ENCODE measurements at regions not wholly inside any gene's neighbourhood (a gene's known extent, or its start where the extent isn't known, plus 50 kb on each side); places are given as distances from the start of the nearest gene placed in this dataset.
"Not testable (repeated sequence)": the region's sequence is repeated elsewhere in the genome, so short reads cannot be mapped to it uniquely, and the experiment has no call there.

DNA sequence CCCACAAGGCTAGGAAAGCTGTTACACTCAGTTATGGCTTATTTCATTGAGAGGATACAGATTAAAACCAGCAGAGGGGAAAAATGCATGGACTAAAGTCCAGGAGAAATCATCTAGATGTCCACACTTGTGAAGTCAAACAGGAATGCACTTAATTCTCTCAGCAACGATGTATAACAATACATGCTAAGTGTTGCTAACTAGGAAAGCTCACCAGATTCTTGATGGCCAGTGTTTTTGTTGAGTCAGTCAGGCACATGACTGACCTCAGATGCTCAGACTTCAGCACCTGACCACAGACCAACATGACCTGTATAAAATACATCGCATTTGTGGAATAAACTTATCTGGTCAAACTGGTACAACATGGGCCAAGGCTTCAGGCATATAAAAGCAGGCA, 470.2 kb upstream of the PRR20A start:
- ATAC-seq (no peak), DNase-seq (ENCODE audit: missing footprints) (no peak)
- intact Hi-C loops (cut with DNase I), result no loop called here

DNA sequence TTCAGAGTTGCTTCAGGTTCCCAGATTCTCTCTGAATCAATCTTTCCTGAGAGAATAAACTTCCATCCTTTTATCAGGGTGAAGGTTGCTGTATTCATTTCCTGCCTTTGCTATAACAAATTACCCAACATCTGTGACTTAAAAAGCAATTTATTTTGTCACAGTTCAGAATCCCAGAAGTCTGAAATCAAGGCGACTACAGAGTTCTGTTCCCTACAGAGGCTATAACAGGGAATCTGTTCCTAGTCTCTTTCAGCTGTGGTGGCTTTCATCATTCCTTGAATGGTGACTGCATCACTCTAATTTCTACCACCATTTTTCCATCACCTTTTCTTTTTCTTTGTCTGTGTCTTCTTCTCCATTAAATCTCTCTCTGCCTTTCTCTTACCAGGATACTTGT, 459.3 kb upstream of the PRR20A start:
- DNase-seq (ENCODE audit: missing footprints) (no peak), ATAC-seq (no peak)
- intact Hi-C loops (cut with DNase I), result no loop called here

- intact Hi-C loops (cut with DNase I), result no loop called here
- ATAC-seq, result no peak
These were observed 453.6 kb upstream of the PRR20A start for GRCh38 chr13:56687131-56687530.

DNA sequence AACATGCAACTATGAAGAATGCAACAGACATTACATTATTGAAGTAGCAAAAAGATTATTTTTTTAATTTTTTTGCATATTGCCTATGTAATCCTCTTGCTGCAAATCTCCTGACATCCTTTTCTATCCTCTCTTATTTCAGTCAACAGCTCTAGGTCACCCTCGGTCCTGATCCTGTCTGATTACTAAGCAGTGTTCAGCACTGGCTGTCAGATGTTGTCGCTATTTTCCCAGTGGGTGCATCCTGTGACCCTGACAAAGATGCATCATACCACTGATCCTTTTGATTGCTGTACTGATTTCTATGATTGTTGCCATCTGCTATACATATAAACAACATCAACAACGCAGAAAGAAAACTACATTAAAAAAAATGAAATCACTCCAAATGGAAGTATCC, 443.7 kb upstream of the PRR20A start:
- intact Hi-C loops (cut with DNase I), result no loop called here
- no peak for ATAC-seq

More at GRCh38 chr13:56687131-56687530, 453.6 kb upstream of the PRR20A start:
- no peak for DNase-seq (ENCODE audit: missing footprints)

GRCh38 chr13:56700324-56700723, 440.4 kb upstream of the PRR20A start:
- DNase-seq (ENCODE audit: missing footprints), result no peak
- intact Hi-C loops (cut with DNase I), result no loop called here
- ATAC-seq, result no peak

More for the DNA sequence above, 443.7 kb upstream of the PRR20A start:
- DNase-seq (ENCODE audit: missing footprints), result no peak

DNA sequence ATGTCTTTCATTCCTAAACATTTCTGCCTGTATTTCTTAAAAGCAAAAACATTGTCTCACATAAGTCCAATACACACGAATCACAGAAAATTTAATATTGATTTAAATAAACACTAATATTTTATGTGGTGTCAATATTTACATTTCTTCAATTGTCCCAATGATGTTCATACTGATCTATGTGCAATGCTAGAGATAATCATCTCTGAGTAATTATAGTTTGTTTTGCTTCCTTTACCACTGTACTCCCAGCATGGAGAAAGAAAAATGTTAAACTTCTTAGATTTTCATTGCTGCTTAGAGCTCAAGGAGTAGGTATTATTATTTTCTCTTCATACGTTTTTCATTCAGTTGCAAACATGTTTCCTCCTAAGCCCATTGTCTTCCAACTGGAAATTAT, 434.2 kb upstream of the PRR20A start:
- no peak for DNase-seq (ENCODE audit: missing footprints)
- ATAC-seq, result no peak
- intact Hi-C loops (cut with DNase I), result no loop called here

GRCh38 chr13:56713656-56714055, 427.1 kb upstream of the PRR20A start:
- intact Hi-C loops (cut with DNase I), result no loop called here
- ATAC-seq, result no peak
- peak; percentile 8 for DNase-seq (ENCODE audit: missing footprints)

- intact Hi-C loops (cut with DNase I), result no loop called here
- ATAC-seq, result no peak
These were observed 421.9 kb upstream of the PRR20A start for GRCh38 chr13:56718791-56719190.

DNA sequence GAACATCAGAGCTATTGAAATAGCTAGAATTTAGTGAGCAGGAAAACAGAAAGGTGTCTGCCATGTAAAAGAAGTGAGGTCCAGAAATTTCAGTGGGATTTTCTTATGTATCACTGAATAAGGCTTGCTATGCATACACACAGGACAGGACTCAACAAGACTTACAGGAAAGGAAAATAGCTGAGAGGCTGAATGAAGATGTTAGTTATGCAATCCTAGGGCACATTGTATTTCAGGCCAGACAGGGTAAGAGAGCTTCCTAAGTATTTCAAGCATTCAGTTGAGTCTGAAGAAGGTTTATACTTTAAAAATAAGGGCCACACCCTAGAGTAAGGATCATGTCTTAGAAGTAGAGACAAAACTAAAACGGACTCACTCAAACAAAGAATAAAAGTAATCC, 419.9 kb upstream of the PRR20A start:
- intact Hi-C loops (cut with DNase I), result no loop called here
- DNase-seq (ENCODE audit: missing footprints) (no peak), ATAC-seq (no peak)

More at GRCh38 chr13:56718791-56719190, 421.9 kb upstream of the PRR20A start:
- no peak for DNase-seq (ENCODE audit: missing footprints)

GRCh38 chr13:56735537-56735942, 405.2 kb upstream of the PRR20A start:
- ATAC-seq (no peak), DNase-seq (ENCODE audit: missing footprints) (peak; percentile 52)
- intact Hi-C loops (cut with DNase I), result no loop called here

- DNase-seq (ENCODE audit: missing footprints), result no peak
- ATAC-seq, result no peak
- intact Hi-C loops (cut with DNase I), result no loop called here
These were observed 403.8 kb upstream of the PRR20A start for GRCh38 chr13:56736966-56737365.

DNA sequence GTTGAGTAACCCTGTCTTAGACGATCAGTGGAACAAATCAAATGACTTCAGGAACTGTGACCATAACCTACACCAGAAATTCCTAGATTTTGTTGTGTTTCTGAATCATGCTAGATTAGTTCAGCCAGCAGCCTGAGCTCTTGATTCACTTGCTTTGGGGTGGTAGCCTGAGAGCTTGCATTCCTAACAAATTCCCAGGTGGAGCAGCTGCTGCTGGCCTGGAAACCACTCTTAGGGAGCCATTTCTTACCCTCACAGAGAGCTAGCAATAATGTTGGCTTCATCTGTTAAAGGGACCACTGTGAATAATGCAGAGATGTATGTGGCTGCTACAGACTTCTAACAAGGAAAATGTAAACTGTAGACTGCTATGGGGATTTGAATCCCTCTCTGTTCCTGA, 388.1 kb upstream of the PRR20A start:
- intact Hi-C loops (cut with DNase I), result no loop called here
- no peak for DNase-seq (ENCODE audit: missing footprints)
- no peak for ATAC-seq

- ATAC-seq (no peak), DNase-seq (ENCODE audit: missing footprints) (no peak)
- intact Hi-C loops (cut with DNase I), result no loop called here
These were observed 385.4 kb upstream of the PRR20A start for GRCh38 chr13:56755181-56755935.

- DNase-seq (ENCODE audit: missing footprints); intact Hi-C loops (cut with DNase I); ATAC-seq: not testable (repeated sequence)
These were observed 377.4 kb upstream of the PRR20A start for GRCh38 chr13:56763333-56763732.

- DNase-seq (ENCODE audit: missing footprints), result no peak
- intact Hi-C loops (cut with DNase I), result no loop called here
- no peak for ATAC-seq
These were observed 367.6 kb upstream of the PRR20A start for GRCh38 chr13:56773148-56773547.

DNA sequence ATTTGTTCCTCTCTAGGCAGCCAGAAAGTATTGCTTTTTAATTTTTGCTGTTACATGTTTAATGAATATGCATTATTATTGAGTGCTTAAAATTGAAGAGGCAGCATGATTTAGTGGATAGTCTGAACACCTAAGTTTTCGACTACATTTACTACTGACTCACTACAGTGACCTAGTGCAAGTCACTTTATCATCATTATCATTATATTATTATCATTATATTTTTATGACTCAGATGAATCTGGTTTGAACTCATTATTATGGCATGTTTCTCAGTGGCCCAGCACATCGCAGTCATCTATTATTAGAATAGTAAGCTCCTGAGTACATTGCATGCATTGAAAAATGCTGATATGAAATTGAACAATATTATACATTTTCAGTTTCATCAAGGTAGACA, 351.2 kb upstream of the PRR20A start:
- DNase-seq (ENCODE audit: missing footprints), result no peak
- intact Hi-C loops (cut with DNase I), result no loop called here
- ATAC-seq, result no peak

DNA sequence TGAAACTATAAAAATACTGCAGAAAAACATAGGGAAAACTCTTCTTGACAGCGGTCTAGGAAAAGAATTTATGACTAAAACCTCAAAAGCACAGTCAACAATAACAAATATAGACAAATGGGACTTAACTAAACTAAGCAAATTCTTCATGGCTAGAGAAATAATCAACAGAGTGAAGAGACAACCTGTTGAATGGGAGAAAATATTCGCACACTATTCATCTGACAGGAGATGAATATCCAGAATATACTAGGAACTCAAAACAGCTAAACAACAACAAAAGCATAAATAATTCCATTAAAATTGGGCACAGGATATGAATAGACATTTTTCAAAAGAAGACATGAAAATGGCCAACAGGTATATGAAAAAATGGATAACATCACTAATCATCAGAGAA, 303.6 kb upstream of the PRR20A start:
- intact Hi-C loops (cut with DNase I), result no loop called here
- ATAC-seq, result no peak
- no peak for DNase-seq (ENCODE audit: missing footprints)

DNA sequence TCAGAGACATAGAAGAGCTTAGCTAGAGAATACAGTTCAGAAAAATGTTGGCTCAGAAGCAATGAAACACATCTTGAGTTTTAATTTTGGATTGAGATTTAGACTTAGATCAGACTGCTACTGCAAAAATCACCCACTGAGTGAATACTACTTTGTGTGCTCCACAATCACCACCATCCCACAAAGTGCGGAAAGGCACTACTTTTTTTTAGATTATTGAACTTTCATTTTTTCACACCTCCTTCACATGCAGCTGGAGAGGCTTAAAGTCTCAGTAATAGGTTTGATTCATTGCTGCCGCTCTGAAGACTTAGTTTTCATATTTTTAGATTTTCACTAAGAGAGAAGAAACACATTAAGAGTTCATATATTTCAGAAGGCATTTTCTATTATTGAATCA, 289.9 kb upstream of the PRR20A start:
- intact Hi-C loops (cut with DNase I), result no loop called here
- DNase-seq (ENCODE audit: missing footprints) (no peak), ATAC-seq (no peak)

- intact Hi-C loops (cut with DNase I), result no loop called here
- ATAC-seq (no peak), DNase-seq (ENCODE audit: missing footprints) (no peak)
These were observed 279.2 kb upstream of the PRR20A start for GRCh38 chr13:56861476-56861875.

DNA sequence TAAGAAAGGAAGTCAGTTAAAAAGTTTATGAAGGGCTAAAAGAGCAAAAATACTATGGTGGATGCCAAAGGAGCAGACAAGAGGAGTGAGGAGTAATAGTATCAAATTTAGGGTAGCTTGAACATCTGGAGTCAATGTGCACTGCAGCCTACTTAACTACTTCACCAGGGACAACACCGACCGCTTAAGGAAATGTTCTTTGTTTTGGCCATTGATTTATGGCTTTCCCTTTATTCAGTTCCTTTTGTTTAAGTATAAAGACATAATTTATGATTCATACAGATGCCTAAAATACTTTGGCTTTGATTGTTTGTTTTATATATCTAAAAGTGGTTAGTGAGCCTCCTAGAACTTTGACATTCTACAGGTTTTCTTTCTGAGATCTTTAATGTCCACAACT, 276.3 kb upstream of the PRR20A start:
- no peak for ATAC-seq
- DNase-seq (ENCODE audit: missing footprints), result no peak
- intact Hi-C loops (cut with DNase I), result no loop called here

DNA sequence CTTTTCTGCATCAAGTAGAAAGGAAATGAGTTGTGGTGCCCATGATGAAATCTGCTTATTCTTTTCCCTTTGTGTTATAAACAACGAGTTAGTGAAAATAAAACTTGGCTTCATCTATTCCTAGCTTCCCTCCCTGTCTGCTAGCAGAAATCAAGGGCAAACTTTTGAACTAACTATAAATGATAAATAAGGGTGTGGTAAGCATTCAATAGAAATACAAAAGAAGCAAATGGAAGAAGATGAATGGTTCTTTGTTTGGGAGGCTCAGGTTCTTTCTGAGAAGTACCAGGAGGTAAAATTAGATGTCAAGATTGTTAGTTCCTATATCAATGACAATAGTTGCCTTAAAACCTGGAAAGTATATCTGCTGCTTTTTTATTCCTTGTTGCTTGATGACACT, 275.3 kb upstream of the PRR20A start:
- ATAC-seq (no peak), DNase-seq (ENCODE audit: missing footprints) (no peak)
- intact Hi-C loops (cut with DNase I), result no loop called here
